ENCODE measurements at regions not wholly inside any gene's neighbourhood (a gene's known extent, or its start where the extent isn't known, plus 50 kb on each side); places are given as distances from the start of the nearest gene placed in this dataset.

- peaks cover 29% of the 10 kb centered on the region for H3K4me1 ChIP-seq (ENCODE audit: low read length)
- no peak for TF ChIP-seq EZH2phosphoT487 (IDR thresholded peaks at IDR 0.05; ENCODE audit: low read depth)
- no peak for TF ChIP-seq CTCF (IDR thresholded peaks at IDR 0.05; ENCODE audit: low read depth, low read length)
- no peaks in the 10 kb centered on the region for H3K9me3 ChIP-seq (ENCODE audit: insufficient read depth, low read length)
Measured at GRCh38 chr13:24036115-24036514, 124.4 kb upstream of the SPATA13 start.

GRCh38 chr13:24038405-24038804 lies 122.1 kb upstream of the SPATA13 start:
- TF ChIP-seq CTCF (IDR thresholded peaks at IDR 0.05; ENCODE audit: low read depth, low read length) (no peak), EZH2phosphoT487 (IDR thresholded peaks at IDR 0.05; ENCODE audit: low read depth) (no peak)
- H3K4me1 ChIP-seq (ENCODE audit: low read length), result peaks cover 31% of the 10 kb centered on the region
- no peak overlapping the region for H3K4me2 ChIP-seq (ENCODE audit: low read length)
- no peaks in the 10 kb centered on the region for H4K20me1 ChIP-seq (ENCODE audit: insufficient read depth, low read length)
- H3K4me3 ChIP-seq (ENCODE audit: low read length), result no peak overlapping the region
- H3K9me3 ChIP-seq (ENCODE audit: insufficient read depth, low read length), result no peaks in the 10 kb centered on the region
- no peak overlapping the region for H3K9ac ChIP-seq (ENCODE audit: low read length)
- H2AFZ ChIP-seq (ENCODE audit: low read depth, low read length), result no peak overlapping the region
- no peaks in the 10 kb centered on the region for H3K79me2 ChIP-seq (ENCODE audit: low read length)
- no peaks in the 10 kb centered on the region for H3K27me3 ChIP-seq (ENCODE audit: low read depth, low read length)
- no peaks in the 10 kb centered on the region for H3K36me3 ChIP-seq (replicated peaks; ENCODE audit: low read depth, low read length)
- no peak overlapping the region for H3K27ac ChIP-seq (ENCODE audit: low read length)

More at GRCh38 chr13:24036115-24036514, 124.4 kb upstream of the SPATA13 start:
- H3K27me3 ChIP-seq (ENCODE audit: low read depth, low read length), result no peaks in the 10 kb centered on the region; the same call in 1 of the 2 replicates
- H4K20me1 ChIP-seq (ENCODE audit: insufficient read depth, low read length), result no peaks in the 10 kb centered on the region
- H3K79me2 ChIP-seq (ENCODE audit: low read length), result no peaks in the 10 kb centered on the region
- H3K9ac ChIP-seq (ENCODE audit: low read length), result no peak overlapping the region
- H3K27ac ChIP-seq (ENCODE audit: low read length), result no peak overlapping the region
- H3K4me2 ChIP-seq (ENCODE audit: low read length), result no peak overlapping the region
- no peak overlapping the region for H3K4me3 ChIP-seq (ENCODE audit: low read length)
- H3K36me3 ChIP-seq (replicated peaks; ENCODE audit: low read depth, low read length), result no peaks in the 10 kb centered on the region
- H2AFZ ChIP-seq (ENCODE audit: low read depth, low read length), result no peak overlapping the region

GRCh38 chr13:24038841-24039330 lies 121.6 kb upstream of the SPATA13 start:
- H3K4me3 ChIP-seq (ENCODE audit: low read length), result 0 out of 2 replicates have a peak overlapping the region, but pooled peaks have one; percentile 0
- no peaks in the 10 kb centered on the region for H3K79me2 ChIP-seq (ENCODE audit: low read length)
- no peak overlapping the region for H2AFZ ChIP-seq (ENCODE audit: low read depth, low read length)
- peaks cover 31% of the 10 kb centered on the region for H3K4me1 ChIP-seq (ENCODE audit: low read length)
- peak overlapping the region; percentile 40; the same call in 1 of the 2 replicates for H3K9ac ChIP-seq (ENCODE audit: low read length)
- H3K27ac ChIP-seq (ENCODE audit: low read length), result peak overlapping the region; percentile 81
- TF ChIP-seq CTCF (IDR thresholded peaks at IDR 0.05; ENCODE audit: low read depth, low read length), result no peak
- TF ChIP-seq EZH2phosphoT487 (IDR thresholded peaks at IDR 0.05; ENCODE audit: low read depth), result no peak
- H3K9me3 ChIP-seq (ENCODE audit: insufficient read depth, low read length), result no peaks in the 10 kb centered on the region
- peak overlapping the region; percentile 49 for H3K4me2 ChIP-seq (ENCODE audit: low read length)
- no peaks in the 10 kb centered on the region for H4K20me1 ChIP-seq (ENCODE audit: insufficient read depth, low read length)
- no peaks in the 10 kb centered on the region for H3K36me3 ChIP-seq (replicated peaks; ENCODE audit: low read depth, low read length)
- no peaks in the 10 kb centered on the region for H3K27me3 ChIP-seq (ENCODE audit: low read depth, low read length)

- TF ChIP-seq CTCF (IDR thresholded peaks at IDR 0.05; ENCODE audit: low read depth, low read length) (no peak), EZH2phosphoT487 (IDR thresholded peaks at IDR 0.05; ENCODE audit: low read depth) (no peak)
- Histone ChIP-seq H3K27me3 (ENCODE audit: low read depth, low read length) (no peaks in the 10 kb centered on the region), H3K4me2 (ENCODE audit: low read length) (peak overlapping the region; percentile 49), H3K79me2 (ENCODE audit: low read length) (no peaks in the 10 kb centered on the region), H2AFZ (ENCODE audit: low read depth, low read length) (peak overlapping the region; percentile 89), H3K4me3 (ENCODE audit: low read length) (peak overlapping the region; percentile 12; the same call in 1 of the 2 replicates), H3K36me3 (replicated peaks; ENCODE audit: low read depth, low read length) (no peaks in the 10 kb centered on the region), H3K27ac (ENCODE audit: low read length) (peak overlapping the region; percentile 81), H3K9ac (ENCODE audit: low read length) (peak overlapping the region; percentile 40), H3K4me1 (ENCODE audit: low read length) (peaks cover 31% of the 10 kb centered on the region), H4K20me1 (ENCODE audit: insufficient read depth, low read length) (no peaks in the 10 kb centered on the region), H3K9me3 (ENCODE audit: insufficient read depth, low read length) (no peaks in the 10 kb centered on the region)
Measured at GRCh38 chr13:24039621-24040475, 120.7 kb upstream of the SPATA13 start.

All from OCI-LY3 (cell line).